ENCODE measurements at regions not wholly inside any gene's neighbourhood (a gene's known extent, or its start where the extent isn't known, plus 50 kb on each side); places are given as distances from the start of the nearest gene placed in this dataset.
A peak's percentile ranks its signal among the peaks of the same experiment; 100 is the strongest.

DNA sequence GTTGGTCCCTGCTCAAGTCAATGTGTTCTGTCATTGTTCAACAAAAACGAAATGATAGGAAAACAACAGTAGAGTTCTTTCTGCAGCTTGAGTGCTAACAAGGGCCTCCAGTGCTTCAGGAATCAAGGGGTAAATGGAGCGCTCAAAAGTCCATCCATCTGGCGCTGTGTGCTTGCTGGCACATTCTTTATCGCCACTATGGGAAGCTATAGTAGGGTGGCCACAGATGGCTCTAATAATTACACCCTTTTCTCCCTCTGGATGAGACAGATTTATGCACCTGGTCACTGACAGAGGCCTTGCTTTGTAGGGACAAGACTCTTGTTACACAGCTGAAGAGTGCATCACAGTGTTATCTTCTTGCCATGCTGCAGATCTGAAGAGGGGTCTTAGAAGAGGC, 136.0 kb downstream of the GDAP2 start:
- DNase-seq, result no peak

GRCh38 chr1:117794073-117794472, 135.3 kb downstream of the GDAP2 start:
- in situ Hi-C loops (cut with MboI; ENCODE audit: low pct_unique_long_range_greater_than_20kb, low sequenced_read_pairs), result no loop called here
- DNase-seq, result no peak

More for the DNA sequence above, 136.0 kb downstream of the GDAP2 start:
- in situ Hi-C loops (cut with MboI; ENCODE audit: low pct_unique_long_range_greater_than_20kb, low sequenced_read_pairs), result no loop called here

- in situ Hi-C loops (cut with MboI; ENCODE audit: low pct_unique_long_range_greater_than_20kb, low sequenced_read_pairs), result no loop called here
- no peak for DNase-seq
Observed at GRCh38 chr1:117795190-117795589, 134.2 kb downstream of the GDAP2 start.

GRCh38 chr1:117795792-117796191, 133.6 kb downstream of the GDAP2 start:
- DNase-seq, result no peak
- in situ Hi-C loops (cut with MboI; ENCODE audit: low pct_unique_long_range_greater_than_20kb, low sequenced_read_pairs), result no loop called here

DNA sequence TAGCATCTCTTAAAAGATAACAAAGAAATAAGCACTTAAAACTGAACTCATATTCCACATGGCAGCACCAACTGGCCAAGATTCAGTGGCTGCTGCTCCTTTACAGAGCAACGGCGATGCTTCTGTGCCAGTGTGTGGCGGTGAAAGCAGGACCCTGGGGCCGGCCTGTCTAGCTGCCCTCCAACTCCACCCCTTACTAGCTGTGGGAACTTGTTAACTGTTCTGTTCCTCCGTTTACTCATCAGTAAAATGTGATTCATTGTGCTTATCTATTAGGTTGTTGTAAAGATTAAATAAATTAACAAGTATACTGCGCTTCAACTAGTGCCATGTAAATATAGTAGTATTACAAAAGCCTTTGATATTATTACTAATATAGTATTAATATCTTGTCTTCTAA, 133.2 kb downstream of the GDAP2 start:
- DNase-seq, result no peak
- in situ Hi-C loops (cut with MboI; ENCODE audit: low pct_unique_long_range_greater_than_20kb, low sequenced_read_pairs), result no loop called here

GRCh38 chr1:117798550-117798949, 130.9 kb downstream of the GDAP2 start:
- DNase-seq, result no peak
- in situ Hi-C loops (cut with MboI; ENCODE audit: low pct_unique_long_range_greater_than_20kb, low sequenced_read_pairs), result no loop called here

GRCh38 chr1:117802531-117803257, 126.7 kb downstream of the GDAP2 start:
- DNase-seq, result no peak
- in situ Hi-C loops (cut with MboI; ENCODE audit: low pct_unique_long_range_greater_than_20kb, low sequenced_read_pairs), result loop anchor here (25.0 kb wide), 1 partner anchor 665 kb away; no protein-coding TSS in a partner anchor

DNA sequence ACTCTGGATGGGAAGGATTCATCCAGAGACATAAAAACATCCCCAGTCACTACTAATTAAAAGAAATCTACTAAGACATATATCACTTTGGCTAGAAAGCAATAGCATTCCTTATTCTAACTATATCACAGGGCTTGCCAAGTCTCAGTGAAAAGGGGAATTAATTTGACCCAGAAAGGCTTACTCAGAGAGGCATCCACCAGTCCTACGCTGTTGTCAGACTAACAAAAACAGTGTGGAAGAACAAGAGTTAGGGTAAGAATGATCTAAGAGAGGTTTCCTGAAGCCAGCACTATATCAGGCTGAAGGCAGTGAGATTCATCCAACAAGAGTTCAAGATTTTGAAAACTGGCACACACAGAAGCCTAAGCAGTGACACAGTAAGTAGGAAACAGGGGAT, 126.1 kb downstream of the GDAP2 start:
- in situ Hi-C loops (cut with MboI; ENCODE audit: low pct_unique_long_range_greater_than_20kb, low sequenced_read_pairs), result loop anchor here (25.0 kb wide), 1 partner anchor 666 kb away; no protein-coding TSS in a partner anchor
- no peak for DNase-seq

DNA sequence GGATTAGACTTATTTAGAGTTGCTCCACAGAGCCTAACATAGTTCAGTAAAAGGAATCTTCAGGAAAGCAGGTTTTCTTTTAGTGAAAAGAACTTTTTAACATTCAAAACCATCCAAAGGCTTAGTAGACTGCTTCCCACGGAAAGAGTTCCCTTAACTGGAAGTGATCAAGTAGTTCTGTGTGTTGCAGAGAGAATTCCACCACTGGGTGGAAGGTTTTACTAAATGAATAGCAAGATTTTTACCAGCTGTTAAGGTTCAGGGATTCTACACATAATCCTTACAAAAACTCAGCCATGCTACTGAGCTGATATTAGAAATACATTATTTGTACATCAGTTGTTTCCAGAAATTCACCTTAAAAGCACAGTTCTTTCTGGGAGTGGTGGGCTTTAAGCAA, 119.7 kb downstream of the GDAP2 start:
- no peak for DNase-seq
- in situ Hi-C loops (cut with MboI; ENCODE audit: low pct_unique_long_range_greater_than_20kb, low sequenced_read_pairs), result loop anchor here (25.0 kb wide), 1 partner anchor 672 kb away; no protein-coding TSS in a partner anchor

- peak; percentile 24 for DNase-seq
- in situ Hi-C loops (cut with MboI; ENCODE audit: low pct_unique_long_range_greater_than_20kb, low sequenced_read_pairs), result loop anchor here (25.0 kb wide), 1 partner anchor 673 kb away; no protein-coding TSS in a partner anchor
Observed at GRCh38 chr1:117810553-117810952, 118.9 kb downstream of the GDAP2 start.

DNA sequence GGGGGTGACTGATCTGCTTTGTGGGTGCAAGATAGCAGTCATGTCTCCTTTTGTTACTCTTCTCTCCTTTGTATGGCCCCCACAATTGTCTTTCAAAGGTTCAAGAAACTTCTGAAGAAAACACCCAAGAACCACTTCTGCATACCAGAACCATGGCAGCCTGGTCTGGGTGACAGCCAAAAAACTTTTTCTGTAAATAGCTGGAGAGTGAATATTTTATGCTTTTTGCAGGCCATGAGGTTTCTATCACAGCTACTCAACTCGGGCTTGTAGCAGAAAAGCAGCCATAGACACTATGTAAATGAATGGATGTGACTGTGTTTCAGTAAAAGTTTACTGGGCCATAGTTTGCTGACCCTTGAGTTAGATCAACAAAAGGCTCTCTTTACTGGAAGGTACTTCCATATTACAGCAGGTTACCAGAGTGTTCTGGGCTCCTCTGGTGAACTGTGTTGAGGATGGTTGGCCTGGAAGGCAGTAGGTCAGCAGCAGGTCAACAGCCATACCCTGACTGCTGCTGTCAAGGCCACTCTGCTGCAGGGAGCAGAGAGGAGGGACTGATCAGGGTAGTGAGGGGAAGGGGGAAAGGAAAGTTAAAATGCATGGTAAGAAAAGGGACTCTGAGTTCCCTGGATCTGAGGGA, 116.4 kb downstream of the GDAP2 start:
- in situ Hi-C loops (cut with MboI; ENCODE audit: low pct_unique_long_range_greater_than_20kb, low sequenced_read_pairs), result loop anchor here (25.0 kb wide), 1 partner anchor 676 kb away; no protein-coding TSS in a partner anchor
- no peak for DNase-seq

Data from KBM-7 (cell line).